Trophoblast cell (in vitro differentiated cells and primary cell): ENCODE measurements at regions not wholly inside any gene's neighbourhood (a gene's known extent, or its start where the extent isn't known, plus 50 kb on each side); places are given as distances from the start of the nearest gene placed in this dataset.

Experiments
- DNase-seq, 2 donors: peaks; one replicate each; pipeline ENCODE4 v3.0.0-alpha.2; 2016
- H2AFZ ChIP-seq: 2 replicates; pipeline ENCODE4 v1.6.1; 2013; ENCODE audit warnings: low read length, moderate library complexity, mild to moderate bottlenecking; ENCODE audit not compliant: insufficient read depth, poor library complexity
- H2AK5ac ChIP-seq: 2 replicates; pipeline ENCODE4 v1.6.1; 2013; ENCODE audit warnings: mild to moderate bottlenecking, low read length
- H2BK120ac ChIP-seq: 2 replicates; pipeline ENCODE4 v1.6.1; 2013; ENCODE audit warnings: low read length, mild to moderate bottlenecking, moderate library complexity; ENCODE audit not compliant: insufficient read depth, poor library complexity
- H2BK12ac ChIP-seq: 2 replicates; pipeline ENCODE4 v1.6.1; 2013; ENCODE audit warnings: mild to moderate bottlenecking, low read length, moderate library complexity
- H2BK5ac ChIP-seq: 2 replicates; pipeline ENCODE4 v1.6.1; 2013; ENCODE audit warnings: low read length, low read depth, moderate library complexity, mild to moderate bottlenecking; ENCODE audit not compliant: poor library complexity
- H3K14ac ChIP-seq: 2 replicates; pipeline ENCODE4 v1.6.1; 2013; ENCODE audit warnings: mild to moderate bottlenecking, low read length
- H3K18ac ChIP-seq: 2 replicates; pipeline ENCODE4 v1.6.1; 2013; ENCODE audit warnings: mild to moderate bottlenecking, low read length
- H3K23ac ChIP-seq: 2 replicates; pipeline ENCODE4 v1.6.1; 2013; ENCODE audit warnings: low read length
- H3K27ac ChIP-seq: 2 replicates; pipeline ENCODE4 v1.5.1; 2013; ENCODE audit warnings: low read depth, mild to moderate bottlenecking, inconsistent platforms, low read length, moderate library complexity
- H3K27me3 ChIP-seq: 2 replicates; pipeline ENCODE4 v1.6.1; 2013; ENCODE audit warnings: inconsistent platforms, mild to moderate bottlenecking, low read length, moderate library complexity; ENCODE audit not compliant: insufficient read depth
- H3K36me3 ChIP-seq, 2 experiments: 1 replicate in 1 of 2; 2 replicates in 1 of 2; pipeline ENCODE4 v1.6.1; 2013; ENCODE audit warnings: low read length in 2 of 2, mild to moderate bottlenecking in 2 of 2, moderate library complexity in 1 of 2; ENCODE audit not compliant: insufficient read depth in 2 of 2, control insufficient read depth in 1 of 2
- H3K4ac ChIP-seq: 2 replicates; pipeline ENCODE4 v1.6.1; 2013; ENCODE audit warnings: low read depth, mild to moderate bottlenecking, low read length, moderate library complexity
- H3K4me1 ChIP-seq, 2 experiments: 1 replicate in 1 of 2; 2 replicates in 1 of 2; pipeline ENCODE4 v1.6.1; 2013; ENCODE audit warnings: low read length in 2 of 2, mild to moderate bottlenecking in 2 of 2, moderate library complexity in 1 of 2; ENCODE audit not compliant: insufficient read depth in 2 of 2, control insufficient read depth in 1 of 2
- H3K4me2 ChIP-seq: 2 replicates; pipeline ENCODE4 v1.6.1; 2013; ENCODE audit warnings: inconsistent platforms, mild to moderate bottlenecking, low read length, moderate library complexity
- H3K4me3 ChIP-seq: 2 replicates; pipeline ENCODE4 v1.5.1; 2013; ENCODE audit warnings: mild to moderate bottlenecking, low read depth, low read length, inconsistent platforms
- H3K79me1 ChIP-seq: one replicate; pipeline ENCODE4 v1.6.1; 2013; ENCODE audit warnings: low read length
- H3K79me2 ChIP-seq: 2 replicates; pipeline ENCODE4 v1.6.1; 2013; ENCODE audit warnings: low read length, mild to moderate bottlenecking; ENCODE audit not compliant: control insufficient read depth, insufficient read depth, poor library complexity
- H3K9ac ChIP-seq: 2 replicates; pipeline ENCODE4 v1.6.1; 2013; ENCODE audit warnings: mild to moderate bottlenecking, low read length
- H3K9me3 ChIP-seq: 2 replicates; pipeline ENCODE4 v1.6.1; 2013; ENCODE audit warnings: low read depth, mild to moderate bottlenecking, control low read depth, inconsistent platforms, low read length; ENCODE audit not compliant: insufficient read depth
- H4K12ac ChIP-seq: 2 replicates; pipeline ENCODE4 v1.6.1; 2013; ENCODE audit warnings: low read depth, mild to moderate bottlenecking, low read length, moderate library complexity
- H4K8ac ChIP-seq: 2 replicates; pipeline ENCODE4 v1.6.1; 2013; ENCODE audit warnings: low read depth, mild to moderate bottlenecking, low read length, moderate library complexity
- H4K91ac ChIP-seq: one replicate; pipeline ENCODE4 v1.6.1; 2013; ENCODE audit warnings: low read depth, mild to moderate bottlenecking, low read length, moderate library complexity
- WGBS: extraction: QIAGEN DNeasy Blood & Tissue Kit; methylation state at CpG from one replicate; pipeline ENCODE4 v1.1.7; 2013; ENCODE audit warnings: missing lambda C conversion rate; ENCODE audit not compliant: insufficient read length, insufficient coverage; ENCODE audit errors: extremely low coverage; 5-methylcytosine and 5-hydroxymethylcytosine counted together

GRCh38 chr1:29824025-29824424 is 587.7 kb downstream of the PTPRU start:
- Histone ChIP-seq H3K9ac (no peak overlapping the region), H4K12ac (no peak overlapping the region), H2BK120ac (no peak overlapping the region), H2AFZ (no peak overlapping the region), H3K23ac (no peak overlapping the region), H3K79me2 (no peaks in the 10 kb centered on the region), H3K27ac (no peak overlapping the region), H3K4ac (no peak overlapping the region), H3K79me1 (no peaks in the 10 kb centered on the region), H3K18ac (no peak overlapping the region), H2AK5ac (no peak overlapping the region), H4K8ac (no peak overlapping the region), H2BK5ac (no peak overlapping the region), H3K4me3 (no peak overlapping the region), H4K91ac (no peak overlapping the region), H3K27me3 (no peaks in the 10 kb centered on the region), H2BK12ac (no peak overlapping the region), H3K4me2 (no peak overlapping the region), H3K14ac (no peak overlapping the region), H3K4me1 (no peaks in the 10 kb centered on the region), H3K36me3 (no peaks in the 10 kb centered on the region), H3K9me3 (peaks cover 11% of the 10 kb centered on the region)
- DNase-seq = no peak
- no CpG with 5 or more reads among the region's 6 CpGs for WGBS

GRCh38 chr1:29823561-29823960 is 587.2 kb downstream of the PTPRU start:
- WGBS = no CpG with 5 or more reads among the region's 4 CpGs
- no peaks in the 10 kb centered on the region for H3K4me1 ChIP-seq
- H3K27me3 ChIP-seq = no peaks in the 10 kb centered on the region
- H3K36me3 ChIP-seq = no peaks in the 10 kb centered on the region
- no peak overlapping the region for H3K4me3 ChIP-seq
- no peak overlapping the region for H2BK12ac ChIP-seq
- no peak overlapping the region for H2AFZ ChIP-seq
- no peak overlapping the region for H3K4me2 ChIP-seq
- no peak overlapping the region for H3K18ac ChIP-seq
- H3K9me3 ChIP-seq = peaks cover 11% of the 10 kb centered on the region
- no peaks in the 10 kb centered on the region for H3K79me1 ChIP-seq
- H3K14ac ChIP-seq = no peak overlapping the region
- H3K9ac ChIP-seq = no peak overlapping the region
- no peak overlapping the region for H4K91ac ChIP-seq
- H3K27ac ChIP-seq = no peak overlapping the region
- H3K79me2 ChIP-seq = no peaks in the 10 kb centered on the region
- no peak overlapping the region for H2AK5ac ChIP-seq
- no peak overlapping the region for H3K4ac ChIP-seq
- no peak overlapping the region for H4K12ac ChIP-seq
- H4K8ac ChIP-seq = no peak overlapping the region
- no peak overlapping the region for H2BK120ac ChIP-seq
- no peak overlapping the region for H3K23ac ChIP-seq
- no peak overlapping the region for H2BK5ac ChIP-seq
- no peak for DNase-seq

GRCh38 chr1:29821605-29822004 is 585.3 kb downstream of the PTPRU start:
- Histone ChIP-seq H2BK5ac (no peak overlapping the region), H3K36me3 (no peaks in the 10 kb centered on the region), H3K27me3 (no peaks in the 10 kb centered on the region), H2BK12ac (no peak overlapping the region), H3K4me3 (no peak overlapping the region), H3K4ac (no peak overlapping the region), H3K4me1 (no peaks in the 10 kb centered on the region), H2BK120ac (no peak overlapping the region), H4K8ac (no peak overlapping the region), H3K4me2 (no peak overlapping the region), H3K23ac (no peak overlapping the region), H2AFZ (no peak overlapping the region), H3K18ac (no peak overlapping the region), H2AK5ac (no peak overlapping the region), H3K79me2 (no peaks in the 10 kb centered on the region), H3K79me1 (no peaks in the 10 kb centered on the region), H3K14ac (no peak overlapping the region), H3K9me3 (peaks cover 11% of the 10 kb centered on the region), H4K12ac (no peak overlapping the region), H3K9ac (no peak overlapping the region), H3K27ac (no peak overlapping the region), H4K91ac (no peak overlapping the region)
- DNase-seq = no peak
- no CpG with 5 or more reads among the region's 1 CpG for WGBS

GRCh38 chr1:29820401-29820800 is 584.1 kb downstream of the PTPRU start:
- Histone ChIP-seq H3K4me3 (no peak overlapping the region), H3K9ac (no peak overlapping the region), H2AK5ac (no peak overlapping the region), H3K36me3 (no peaks in the 10 kb centered on the region), H3K14ac (no peak overlapping the region), H3K9me3 (peaks cover 4% of the 10 kb centered on the region), H3K4me1 (no peaks in the 10 kb centered on the region), H3K4ac (no peak overlapping the region), H3K27ac (no peak overlapping the region), H2BK5ac (no peak overlapping the region), H3K27me3 (no peaks in the 10 kb centered on the region), H4K12ac (no peak overlapping the region), H3K23ac (no peak overlapping the region), H3K79me2 (no peaks in the 10 kb centered on the region), H4K8ac (no peak overlapping the region), H2BK120ac (no peak overlapping the region), H3K18ac (no peak overlapping the region), H3K79me1 (no peaks in the 10 kb centered on the region), H2BK12ac (no peak overlapping the region), H4K91ac (no peak overlapping the region), H3K4me2 (no peak overlapping the region), H2AFZ (no peak overlapping the region)
- no CpG with 5 or more reads among the region's 2 CpGs for WGBS
- no peak for DNase-seq
